ENCODE measurements at regions not wholly inside any gene's neighbourhood (a gene's known extent, or its start where the extent isn't known, plus 50 kb on each side); places are given as distances from the start of the nearest gene placed in this dataset.

DNA sequence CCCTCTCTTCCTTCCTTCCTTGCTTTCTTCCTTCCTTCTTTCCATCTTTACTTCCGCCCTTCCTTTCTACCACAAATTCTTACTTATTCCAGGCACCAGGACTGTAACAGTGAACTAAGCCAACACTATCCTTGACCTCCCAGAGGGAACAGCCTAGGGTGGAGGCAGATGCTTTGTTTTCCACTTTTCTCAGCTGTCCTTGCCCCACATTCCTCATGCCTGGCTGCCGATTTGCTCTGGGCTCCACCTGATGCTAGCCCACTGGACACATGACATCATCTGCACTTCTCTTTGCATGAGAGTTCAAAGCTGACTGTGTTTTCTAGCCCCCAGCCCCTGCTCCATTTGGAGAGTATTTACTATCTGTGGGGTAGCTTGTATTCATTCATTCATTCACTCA, 283.0 kb downstream of the MAF start:
- H3K79me2 ChIP-seq (ENCODE audit: insufficient read depth, low read length) = no peaks in the 10 kb centered on the region
- no peaks in the 10 kb centered on the region for H3K9me2 ChIP-seq (ENCODE audit: low read depth, low read length)
- no peak overlapping the region for H3K4me2 ChIP-seq (ENCODE audit: low read length)
- no peaks in the 10 kb centered on the region for H3K36me3 ChIP-seq (ENCODE audit: insufficient read depth, low read length)
- no peaks in the 10 kb centered on the region for H3K27me3 ChIP-seq (ENCODE audit: insufficient read depth, low read length)
- H3K27ac ChIP-seq (ENCODE audit: low read depth, low read length, poor library complexity, severe bottlenecking) = no peak overlapping the region
- TF ChIP-seq, protein P1, sequence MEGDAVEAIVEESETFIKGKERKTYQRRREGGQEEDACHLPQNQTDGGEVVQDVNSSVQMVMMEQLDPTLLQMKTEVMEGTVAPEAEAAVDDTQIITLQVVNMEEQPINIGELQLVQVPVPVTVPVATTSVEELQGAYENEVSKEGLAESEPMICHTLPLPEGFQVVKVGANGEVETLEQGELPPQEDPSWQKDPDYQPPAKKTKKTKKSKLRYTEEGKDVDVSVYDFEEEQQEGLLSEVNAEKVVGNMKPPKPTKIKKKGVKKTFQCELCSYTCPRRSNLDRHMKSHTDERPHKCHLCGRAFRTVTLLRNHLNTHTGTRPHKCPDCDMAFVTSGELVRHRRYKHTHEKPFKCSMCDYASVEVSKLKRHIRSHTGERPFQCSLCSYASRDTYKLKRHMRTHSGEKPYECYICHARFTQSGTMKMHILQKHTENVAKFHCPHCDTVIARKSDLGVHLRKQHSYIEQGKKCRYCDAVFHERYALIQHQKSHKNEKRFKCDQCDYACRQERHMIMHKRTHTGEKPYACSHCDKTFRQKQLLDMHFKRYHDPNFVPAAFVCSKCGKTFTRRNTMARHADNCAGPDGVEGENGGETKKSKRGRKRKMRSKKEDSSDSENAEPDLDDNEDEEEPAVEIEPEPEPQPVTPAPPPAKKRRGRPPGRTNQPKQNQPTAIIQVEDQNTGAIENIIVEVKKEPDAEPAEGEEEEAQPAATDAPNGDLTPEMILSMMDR (IDR thresholded peaks at IDR 0.05; ENCODE audit: low read length) = no peak
- TF ChIP-seq EZH2 (IDR thresholded peaks at IDR 0.05; ENCODE audit: borderline replicate concordance, low read length) = no peak
- no peaks in the 10 kb centered on the region for H3K4me1 ChIP-seq (ENCODE audit: insufficient read depth, low read length, severe bottlenecking)
- H2AFZ ChIP-seq (ENCODE audit: low read length) = no peak overlapping the region
- H3K9ac ChIP-seq (ENCODE audit: low read length) = no peak overlapping the region
- H4K20me1 ChIP-seq (ENCODE audit: insufficient read depth, low read length) = no peaks in the 10 kb centered on the region
- no peak overlapping the region for H3K4me3 ChIP-seq (ENCODE audit: low read depth, low read length, poor library complexity, severe bottlenecking)
- no peaks in the 10 kb centered on the region for H3F3A ChIP-seq (ENCODE audit: insufficient read depth, low read length)
- no peaks in the 10 kb centered on the region for H3K9me3 ChIP-seq (ENCODE audit: low read length)

DNA sequence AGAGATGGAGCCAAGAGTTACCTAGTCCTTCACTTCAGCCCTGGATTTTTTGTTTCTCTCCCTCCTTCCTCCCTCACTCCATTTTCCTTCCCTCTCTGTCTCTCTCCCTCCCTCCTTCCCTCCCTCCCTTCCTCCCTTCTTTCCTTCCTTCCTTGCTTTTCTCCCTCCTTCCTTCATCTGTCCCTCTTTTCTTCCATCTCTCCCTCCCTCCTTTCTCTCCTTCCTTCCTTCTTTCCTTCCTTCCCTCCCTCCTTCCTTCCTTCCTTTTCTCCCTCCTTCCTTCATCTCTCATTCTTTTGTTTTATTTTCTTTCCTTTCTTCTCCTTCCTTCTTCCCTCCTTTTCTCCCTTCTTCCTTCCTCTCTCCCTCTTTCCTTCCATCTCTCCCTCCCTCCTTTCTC, 283.5 kb downstream of the MAF start:
- Histone ChIP-seq H3K27ac (ENCODE audit: low read depth, low read length, poor library complexity, severe bottlenecking) (no peak overlapping the region), H3K4me3 (ENCODE audit: low read depth, low read length, poor library complexity, severe bottlenecking) (no peak overlapping the region), H3K9ac (ENCODE audit: low read length) (no peak overlapping the region), H3F3A (ENCODE audit: insufficient read depth, low read length) (no peaks in the 10 kb centered on the region), H3K9me2 (ENCODE audit: low read depth, low read length) (no peaks in the 10 kb centered on the region), H3K36me3 (ENCODE audit: insufficient read depth, low read length) (no peaks in the 10 kb centered on the region), H3K4me1 (ENCODE audit: insufficient read depth, low read length, severe bottlenecking) (no peaks in the 10 kb centered on the region), H4K20me1 (ENCODE audit: insufficient read depth, low read length) (no peaks in the 10 kb centered on the region), H2AFZ (ENCODE audit: low read length) (no peak overlapping the region), H3K9me3 (ENCODE audit: low read length) (no peaks in the 10 kb centered on the region), H3K79me2 (ENCODE audit: insufficient read depth, low read length) (no peaks in the 10 kb centered on the region), H3K4me2 (ENCODE audit: low read length) (no peak overlapping the region), H3K27me3 (ENCODE audit: insufficient read depth, low read length) (no peaks in the 10 kb centered on the region)
- no peak for TF ChIP-seq EZH2 (IDR thresholded peaks at IDR 0.05; ENCODE audit: borderline replicate concordance, low read length)

DNA sequence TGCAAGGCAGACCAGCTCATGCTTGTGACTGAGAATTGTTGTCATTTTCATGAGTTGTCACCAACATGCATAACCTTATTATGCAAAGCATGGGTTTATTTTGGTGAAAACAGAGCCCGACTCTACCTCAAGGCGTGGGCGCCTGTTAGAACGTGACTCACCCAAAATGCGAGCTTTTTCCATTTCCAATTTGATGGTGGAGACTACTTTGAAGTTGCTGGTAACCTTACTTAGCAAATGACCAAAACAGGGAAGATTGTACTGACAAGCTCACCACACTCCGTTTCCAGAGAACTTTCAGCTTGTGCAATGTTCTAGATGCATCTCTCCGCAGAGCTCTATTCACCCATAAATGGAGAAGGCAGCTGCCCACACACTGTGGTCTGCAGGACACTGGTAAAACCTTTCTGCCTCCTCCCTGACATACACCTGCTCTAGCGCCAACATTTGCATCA, 284.5 kb downstream of the MAF start:
- no peaks in the 10 kb centered on the region for H3K4me1 ChIP-seq (ENCODE audit: insufficient read depth, low read length, severe bottlenecking)
- H3K9me2 ChIP-seq (ENCODE audit: low read depth, low read length) = no peaks in the 10 kb centered on the region
- no peak overlapping the region for H3K4me3 ChIP-seq (ENCODE audit: low read depth, low read length, poor library complexity, severe bottlenecking)
- H2AFZ ChIP-seq (ENCODE audit: low read length) = no peak overlapping the region
- H3F3A ChIP-seq (ENCODE audit: insufficient read depth, low read length) = no peaks in the 10 kb centered on the region
- no peaks in the 10 kb centered on the region for H3K79me2 ChIP-seq (ENCODE audit: insufficient read depth, low read length)
- no peaks in the 10 kb centered on the region; the same call in 1 of the 2 replicates for H3K27me3 ChIP-seq (ENCODE audit: insufficient read depth, low read length)
- no peak overlapping the region for H3K27ac ChIP-seq (ENCODE audit: low read depth, low read length, poor library complexity, severe bottlenecking)
- no peaks in the 10 kb centered on the region for H4K20me1 ChIP-seq (ENCODE audit: insufficient read depth, low read length)
- no peak overlapping the region for H3K9ac ChIP-seq (ENCODE audit: low read length)
- no peaks in the 10 kb centered on the region for H3K36me3 ChIP-seq (ENCODE audit: insufficient read depth, low read length)
- TF ChIP-seq EZH2 (IDR thresholded peaks at IDR 0.05; ENCODE audit: borderline replicate concordance, low read length) = no peak
- TF ChIP-seq, protein P1 (IDR thresholded peaks at IDR 0.05; ENCODE audit: low read length) = no peak
- no peaks in the 10 kb centered on the region for H3K9me3 ChIP-seq (ENCODE audit: low read length)
- no peak overlapping the region for H3K4me2 ChIP-seq (ENCODE audit: low read length)

DNA sequence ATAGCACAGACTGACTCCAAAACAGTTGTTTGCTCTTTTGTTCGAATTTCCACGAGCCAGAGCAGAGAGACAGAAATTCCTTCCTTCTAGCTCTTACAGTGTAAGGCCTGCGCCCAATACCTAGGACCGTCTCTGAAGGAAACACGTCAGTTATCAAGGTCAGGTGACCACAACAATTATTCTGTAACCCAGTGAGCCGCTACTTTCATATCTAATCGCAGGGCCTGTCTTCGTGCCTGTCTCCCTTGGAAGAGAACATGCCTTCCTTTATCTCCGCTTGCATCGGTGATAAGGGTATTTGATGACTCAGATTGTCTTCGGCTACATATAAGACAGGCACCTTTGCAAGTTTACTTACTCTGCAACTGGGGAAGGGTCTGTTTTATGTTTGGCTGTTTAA, 288.0 kb downstream of the MAF start:
- Histone ChIP-seq H3K36me3 (ENCODE audit: insufficient read depth, low read length) (no peaks in the 10 kb centered on the region), H3K27ac (ENCODE audit: low read depth, low read length, poor library complexity, severe bottlenecking) (no peak overlapping the region), H3K9me3 (ENCODE audit: low read length) (no peaks in the 10 kb centered on the region), H3K4me2 (ENCODE audit: low read length) (no peak overlapping the region), H3K79me2 (ENCODE audit: insufficient read depth, low read length) (no peaks in the 10 kb centered on the region), H3F3A (ENCODE audit: insufficient read depth, low read length) (no peaks in the 10 kb centered on the region), H2AFZ (ENCODE audit: low read length) (no peak overlapping the region), H3K4me3 (ENCODE audit: low read depth, low read length, poor library complexity, severe bottlenecking) (no peak overlapping the region), H3K27me3 (ENCODE audit: insufficient read depth, low read length) (no peaks in the 10 kb centered on the region; the same call in 1 of the 2 replicates), H4K20me1 (ENCODE audit: insufficient read depth, low read length) (no peaks in the 10 kb centered on the region), H3K9ac (ENCODE audit: low read length) (no peak overlapping the region), H3K4me1 (ENCODE audit: insufficient read depth, low read length, severe bottlenecking) (no peaks in the 10 kb centered on the region), H3K9me2 (ENCODE audit: low read depth, low read length) (no peaks in the 10 kb centered on the region)
- TF ChIP-seq, protein P1 (IDR thresholded peaks at IDR 0.05; ENCODE audit: low read length) = no peak
